ENCODE measurements at regions not wholly inside any gene's neighbourhood (a gene's known extent, or its start where the extent isn't known, plus 50 kb on each side); places are given as distances from the start of the nearest gene placed in this dataset.
"Not testable (repeated sequence)": the region's sequence is repeated elsewhere in the genome, so short reads cannot be mapped to it uniquely, and the experiment has no call there.

GRCh38 chr14:89743828-89744227 lies 210.7 kb downstream of the EFCAB11 start:
- no peak for TF ChIP-seq CTCF (IDR thresholded peaks at IDR 0.05)
- H3K27ac ChIP-seq, result no peak overlapping the region
- H3K4me1 ChIP-seq, result no peaks in the 10 kb centered on the region
- no peaks in the 10 kb centered on the region for H3K36me3 ChIP-seq
- no peaks in the 10 kb centered on the region for H3K27me3 ChIP-seq
- DNase-seq (ENCODE audit: low spot score), result no peak
- no peaks in the 10 kb centered on the region for H3K9me3 ChIP-seq
- H3K4me3 ChIP-seq, result no peak overlapping the region

- H3K27me3 ChIP-seq, result no peaks in the 10 kb centered on the region
- H3K27ac ChIP-seq, result no peak overlapping the region
- DNase-seq (ENCODE audit: low spot score), result no peak
- H3K4me3 ChIP-seq, result no peak overlapping the region
- H3K4me1 ChIP-seq, result no peaks in the 10 kb centered on the region
- TF ChIP-seq CTCF (IDR thresholded peaks at IDR 0.05), result no peak
- no peaks in the 10 kb centered on the region for H3K9me3 ChIP-seq
- no peaks in the 10 kb centered on the region for H3K36me3 ChIP-seq
These were observed 214.3 kb downstream of the EFCAB11 start for GRCh38 chr14:89740241-89740640.

- Histone ChIP-seq H3K27me3 (no peaks in the 10 kb centered on the region), H3K4me1 (no peaks in the 10 kb centered on the region), H3K9me3 (peaks cover 0 to 14% of the 10 kb centered on the region in 2 donors), H3K27ac (no peak overlapping the region), H3K4me3 (no peak overlapping the region), H3K36me3 (no peaks in the 10 kb centered on the region)
- TF ChIP-seq CTCF (IDR thresholded peaks at IDR 0.05), result no peak
- DNase-seq (ENCODE audit: low spot score), result no peak
These were observed 217.6 kb downstream of the EFCAB11 start for GRCh38 chr14:89736881-89737280.

GRCh38 chr14:89731396-89731933 lies 223.1 kb downstream of the EFCAB11 start:
- Histone ChIP-seq H3K27me3 (no peaks in the 10 kb centered on the region), H3K27ac (no peak overlapping the region), H3K4me3 (no peak overlapping the region), H3K4me1 (no peaks in the 10 kb centered on the region), H3K9me3 (peaks cover 0 to 14% of the 10 kb centered on the region in 2 donors), H3K36me3 (no peaks in the 10 kb centered on the region)
- DNase-seq (ENCODE audit: low spot score), result no peak
- TF ChIP-seq CTCF (IDR thresholded peaks at IDR 0.05), result no peak

GRCh38 chr14:89730687-89731086 lies 223.8 kb downstream of the EFCAB11 start:
- no peak for DNase-seq (ENCODE audit: low spot score)
- H3K27ac ChIP-seq, result no peak overlapping the region
- no peaks in the 10 kb centered on the region for H3K27me3 ChIP-seq
- peaks cover 0 to 14% of the 10 kb centered on the region in 2 donors for H3K9me3 ChIP-seq
- no peak for TF ChIP-seq CTCF (IDR thresholded peaks at IDR 0.05)
- no peaks in the 10 kb centered on the region for H3K4me1 ChIP-seq
- H3K36me3 ChIP-seq, result no peaks in the 10 kb centered on the region
- no peak overlapping the region for H3K4me3 ChIP-seq

GRCh38 chr14:89728964-89729363 lies 225.6 kb downstream of the EFCAB11 start:
- DNase-seq (ENCODE audit: low spot score), result no peak
- Histone ChIP-seq H3K4me3 (no peak overlapping the region), H3K4me1 (no peaks in the 10 kb centered on the region), H3K27me3 (no peaks in the 10 kb centered on the region), H3K36me3 (no peaks in the 10 kb centered on the region), H3K27ac (no peak overlapping the region), H3K9me3 (peaks cover 0 to 9% of the 10 kb centered on the region in 2 donors)
- no peak for TF ChIP-seq CTCF (IDR thresholded peaks at IDR 0.05)

- H3K9me3 ChIP-seq, H3K4me1 ChIP-seq, H3K4me3 ChIP-seq, H3K36me3 ChIP-seq, H3K27me3 ChIP-seq, H3K27ac ChIP-seq: not testable (repeated sequence)
- DNase-seq (ENCODE audit: low spot score), result peak; percentile 32
These were observed 228.3 kb downstream of the EFCAB11 start for GRCh38 chr14:89726226-89726625.
